IgD-negative memory B cell (primary cell): ENCODE measurements at regions not wholly inside any gene's neighbourhood (a gene's known extent, or its start where the extent isn't known, plus 50 kb on each side); places are given as distances from the start of the nearest gene placed in this dataset.
"Not testable (repeated sequence)": the region's sequence is repeated elsewhere in the genome, so short reads cannot be mapped to it uniquely, and the experiment has no call there.

Source experiments
- H3K27ac Mint-ChIP-seq, 3 donors: one replicate each; pipeline ENCODE4 v1.8.0; 2020 to 2022; ENCODE audit warnings: mild to moderate bottlenecking in 3 of 3, mixed read lengths in 3 of 3, moderate library complexity in 1 of 3
- H3K27me3 Mint-ChIP-seq: one replicate; pipeline ENCODE4 v1.8.0; 2021; ENCODE audit warnings: mixed read lengths
- H3K36me3 Mint-ChIP-seq: one replicate; pipeline ENCODE4 v1.8.0; 2020; ENCODE audit warnings: mild to moderate bottlenecking, mixed read lengths
- H3K4me1 Mint-ChIP-seq, 3 donors: one replicate each; pipeline ENCODE4 v1.8.0; 2020 to 2022; ENCODE audit warnings: mixed read lengths in 3 of 3, mild to moderate bottlenecking in 1 of 3
- H3K4me3 Mint-ChIP-seq, 4 donors: one replicate each; pipeline ENCODE4 v1.8.0; 2020 to 2022; ENCODE audit warnings: mild to moderate bottlenecking in 4 of 4, mixed read lengths in 4 of 4, moderate library complexity in 3 of 4
- H3K9me3 Mint-ChIP-seq, 3 donors: one replicate each; pipeline ENCODE4 v1.8.0; 2020 to 2021; ENCODE audit warnings: mixed read lengths in 3 of 3, mild to moderate bottlenecking in 1 of 3

DNA sequence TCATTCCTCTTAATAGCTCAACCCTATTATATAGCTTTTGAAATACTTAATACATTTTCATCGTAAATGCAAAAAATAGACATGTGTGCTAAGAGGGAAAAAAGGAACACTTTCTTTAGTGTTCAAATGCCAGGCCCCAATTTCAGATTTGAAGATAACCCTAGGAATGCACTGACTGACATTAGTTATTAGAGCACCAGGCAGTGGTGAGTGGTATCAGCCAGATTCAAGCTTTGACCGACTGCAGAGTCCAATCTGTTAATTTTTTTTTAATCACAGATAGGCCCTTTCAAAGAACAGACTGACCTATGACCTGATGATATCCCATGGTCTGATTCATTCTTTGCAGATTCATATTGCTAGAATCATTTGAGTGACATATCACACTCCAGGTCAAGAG is 874.2 kb upstream of the CHORDC1 start:
- Mint-ChIP-seq H3K4me1 (no peaks in the 10 kb centered on the region), H3K27ac (no peak overlapping the region), H3K4me3 (no peak overlapping the region), H3K9me3 (peaks cover 0 to 4% (median 4%) of the 10 kb centered on the region in 3 donors), H3K36me3 (no peaks in the 10 kb centered on the region), H3K27me3 (no peaks in the 10 kb centered on the region)

DNA sequence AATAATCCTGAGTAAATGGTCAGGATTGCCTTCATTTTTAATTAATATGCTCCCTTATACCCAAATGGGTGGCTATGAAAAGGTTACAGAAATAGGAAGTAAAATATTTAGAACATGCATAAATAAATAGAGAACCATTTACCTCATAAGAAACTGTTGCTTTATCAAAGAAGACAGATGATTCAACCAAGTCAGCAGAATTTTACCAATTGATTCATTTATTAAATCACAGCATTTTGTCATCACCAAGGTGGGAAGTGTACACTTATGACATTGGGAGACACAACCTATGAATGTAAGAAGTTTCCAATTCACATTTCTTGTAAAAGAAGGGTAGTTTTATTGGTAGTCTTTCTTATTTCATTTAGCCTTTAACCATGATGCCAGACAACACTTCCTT is 870.3 kb upstream of the CHORDC1 start:
- Mint-ChIP-seq H3K27me3 (no peaks in the 10 kb centered on the region), H3K4me3 (no peak overlapping the region), H3K36me3 (no peaks in the 10 kb centered on the region), H3K4me1 (no peaks in the 10 kb centered on the region), H3K27ac (no peak overlapping the region), H3K9me3 (peaks cover 1 to 4% (median 4%) of the 10 kb centered on the region in 3 donors)

DNA sequence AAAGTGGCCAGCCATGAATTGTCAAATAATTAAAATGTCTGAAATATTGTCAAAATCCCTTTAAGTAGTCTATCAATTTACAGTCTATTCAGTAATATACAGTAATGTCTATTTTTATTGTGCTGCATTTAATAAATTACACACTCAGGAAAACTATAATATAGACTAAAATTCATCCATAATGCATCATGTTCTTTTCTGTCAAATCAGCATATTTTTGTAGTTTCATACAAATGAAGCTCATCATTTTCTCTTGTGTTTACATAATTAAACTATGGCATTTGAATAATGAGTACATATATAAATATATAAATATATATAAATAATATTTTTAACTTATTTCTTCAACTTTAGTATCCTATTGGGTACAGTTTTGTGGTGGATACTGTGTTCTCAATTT is 868.7 kb upstream of the CHORDC1 start:
- Mint-ChIP-seq H3K4me3 (no peak overlapping the region), H3K27me3 (no peaks in the 10 kb centered on the region), H3K36me3 (no peaks in the 10 kb centered on the region), H3K4me1 (no peaks in the 10 kb centered on the region), H3K9me3 (peaks cover 0 to 3% (median 1%) of the 10 kb centered on the region in 3 donors), H3K27ac (no peak overlapping the region)

DNA sequence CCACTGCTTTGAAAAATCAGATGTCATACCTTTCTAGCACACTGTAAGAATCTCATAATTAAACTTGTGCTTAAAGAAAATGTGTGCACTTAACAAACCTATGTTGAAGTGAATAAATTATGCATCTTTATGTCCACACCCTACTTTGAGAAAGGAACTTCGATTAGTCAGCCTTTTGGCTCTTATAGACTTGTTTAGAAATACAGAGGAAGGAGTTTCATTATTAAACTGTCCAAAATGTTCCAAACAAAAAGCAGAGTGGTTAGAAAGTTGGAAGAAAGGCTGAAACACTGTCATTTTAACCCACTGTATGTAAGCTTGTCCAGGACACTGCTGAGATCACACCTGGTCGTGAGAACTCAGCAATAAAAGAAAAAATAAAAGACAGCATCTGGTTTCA is 863.2 kb upstream of the CHORDC1 start:
- H3K9me3 Mint-ChIP-seq: peaks cover 0 to 3% (median 1%) of the 10 kb centered on the region in 3 donors
- H3K36me3 Mint-ChIP-seq: no peaks in the 10 kb centered on the region
- H3K4me3 Mint-ChIP-seq: no peak overlapping the region
- no peaks in the 10 kb centered on the region for H3K27me3 Mint-ChIP-seq
- H3K27ac Mint-ChIP-seq: no peak overlapping the region
- no peaks in the 10 kb centered on the region for H3K4me1 Mint-ChIP-seq

DNA sequence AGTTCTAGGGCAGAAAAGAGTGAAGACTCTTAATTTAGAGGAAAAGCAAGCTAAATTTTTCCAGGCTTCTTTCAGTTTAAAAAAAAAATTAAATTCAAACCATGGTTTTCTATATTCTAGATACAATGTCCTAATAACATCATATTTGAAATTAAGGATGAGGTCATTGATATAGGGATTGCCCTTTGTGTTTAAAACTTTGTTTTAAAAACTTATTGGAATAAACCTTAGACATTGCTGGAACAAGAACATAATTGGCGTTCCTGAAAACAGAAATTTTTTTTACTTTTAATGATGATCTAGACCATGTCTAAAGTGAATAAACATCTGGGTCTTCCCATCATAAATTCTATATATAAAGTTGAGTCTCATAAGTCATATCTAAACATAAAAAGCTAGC is 859.4 kb upstream of the CHORDC1 start:
- H3K4me1 Mint-ChIP-seq: no peaks in the 10 kb centered on the region
- H3K9me3 Mint-ChIP-seq: peaks cover 0 to 4% (median 1%) of the 10 kb centered on the region in 3 donors
- peaks cover 2% of the 10 kb centered on the region for H3K36me3 Mint-ChIP-seq

DNA sequence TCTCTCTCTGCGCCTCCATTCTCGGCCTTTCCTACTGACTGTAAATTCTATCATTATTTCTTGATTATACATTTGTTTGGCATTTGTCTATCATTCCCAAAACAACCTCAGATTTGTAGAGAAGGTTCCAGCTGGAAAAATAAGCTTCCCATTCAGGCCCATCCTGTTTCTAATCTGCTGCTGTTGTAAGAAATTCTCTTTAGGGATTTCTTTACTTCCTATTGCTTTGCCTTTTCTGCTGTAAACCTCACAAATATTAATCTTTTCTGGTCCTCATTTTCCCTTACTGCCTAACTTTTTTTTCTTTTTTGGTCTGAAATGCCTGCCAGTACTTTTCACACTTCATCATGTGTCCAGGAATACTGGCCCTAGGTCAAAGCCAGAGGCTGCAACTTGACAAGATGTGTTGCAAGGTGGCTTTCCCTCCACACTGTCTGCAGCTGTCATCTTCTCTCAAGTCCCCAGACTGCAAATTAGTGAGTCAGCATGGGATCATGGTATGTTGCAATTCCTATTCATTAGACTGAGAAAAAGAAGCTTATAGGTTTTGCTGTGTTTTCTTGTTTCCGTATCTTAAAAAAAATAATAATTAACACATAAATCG is 858.7 kb upstream of the CHORDC1 start:
- Mint-ChIP-seq H3K27ac (no peak overlapping the region), H3K4me3 (no peak overlapping the region), H3K4me1 (no peaks in the 10 kb centered on the region), H3K36me3 (peaks cover 2% of the 10 kb centered on the region), H3K27me3 (no peaks in the 10 kb centered on the region), H3K9me3 (peaks cover 0 to 4% (median 1%) of the 10 kb centered on the region in 3 donors)

More for the DNA sequence above, 859.4 kb upstream of the CHORDC1 start:
- Mint-ChIP-seq H3K4me3 (no peak overlapping the region), H3K27ac (no peak overlapping the region), H3K27me3 (no peaks in the 10 kb centered on the region)

DNA sequence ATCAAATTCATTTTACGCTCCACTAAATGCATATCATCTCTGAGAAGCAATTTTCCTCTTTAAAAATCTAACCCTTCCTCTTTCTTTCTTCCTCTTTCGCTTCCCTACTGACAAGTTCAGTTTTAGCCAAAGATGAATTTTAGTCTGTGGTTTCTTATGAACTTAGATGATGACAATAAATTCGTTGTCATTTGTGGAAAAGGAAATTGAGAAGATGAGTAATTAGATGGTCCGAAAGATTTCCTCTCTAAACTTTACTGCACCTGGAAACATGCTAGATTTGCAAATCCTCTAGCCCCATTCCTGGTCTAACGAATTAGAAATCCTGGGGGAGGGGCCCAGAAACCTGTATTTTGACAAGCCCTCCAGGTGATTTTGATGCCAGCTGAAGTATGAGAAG is 855.4 kb upstream of the CHORDC1 start:
- no peak overlapping the region for H3K4me3 Mint-ChIP-seq
- H3K27ac Mint-ChIP-seq: no peak overlapping the region
- no peaks in the 10 kb centered on the region for H3K27me3 Mint-ChIP-seq
- no peaks in the 10 kb centered on the region for H3K4me1 Mint-ChIP-seq
- peaks cover 2% of the 10 kb centered on the region for H3K36me3 Mint-ChIP-seq
- peaks cover 0 to 7% (median 1%) of the 10 kb centered on the region in 3 donors for H3K9me3 Mint-ChIP-seq

DNA sequence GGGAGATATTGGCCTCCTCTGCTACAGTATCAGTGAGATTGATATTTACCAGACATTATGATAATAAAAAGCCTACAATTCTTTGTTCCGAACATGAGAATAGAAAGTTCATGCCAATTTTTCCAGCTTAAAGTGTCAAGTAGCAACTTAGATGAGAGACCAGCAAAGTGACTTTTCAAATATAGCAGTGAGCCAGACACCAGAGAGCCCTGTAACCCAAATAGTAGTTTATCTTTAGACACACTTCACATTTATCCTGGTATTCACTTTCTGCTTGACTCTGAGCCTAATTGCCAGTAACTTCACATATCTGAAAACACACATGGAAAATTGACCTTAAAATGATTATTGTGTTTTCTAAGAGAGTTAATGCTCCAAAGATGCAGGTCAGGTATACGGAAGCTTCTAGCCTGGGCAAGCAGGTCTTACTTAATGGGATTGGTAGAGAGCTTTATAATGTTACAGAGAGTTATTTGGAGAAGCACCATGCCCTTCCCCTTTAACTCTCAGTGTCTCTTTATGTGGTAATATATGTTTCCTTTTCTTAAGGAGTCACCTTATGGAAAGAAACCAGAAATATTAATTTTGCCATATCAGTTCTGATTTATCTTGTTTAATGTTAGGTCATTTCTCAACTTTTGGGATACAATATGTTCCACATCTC is 852.3 kb upstream of the CHORDC1 start:
- Mint-ChIP-seq H3K9me3 (peaks cover 0 to 12% (median 0%) of the 10 kb centered on the region in 3 donors), H3K4me1 (no peaks in the 10 kb centered on the region), H3K27me3 (no peaks in the 10 kb centered on the region), H3K27ac (no peak overlapping the region), H3K4me3 (no peak overlapping the region), H3K36me3 (peaks cover 2% of the 10 kb centered on the region)

DNA sequence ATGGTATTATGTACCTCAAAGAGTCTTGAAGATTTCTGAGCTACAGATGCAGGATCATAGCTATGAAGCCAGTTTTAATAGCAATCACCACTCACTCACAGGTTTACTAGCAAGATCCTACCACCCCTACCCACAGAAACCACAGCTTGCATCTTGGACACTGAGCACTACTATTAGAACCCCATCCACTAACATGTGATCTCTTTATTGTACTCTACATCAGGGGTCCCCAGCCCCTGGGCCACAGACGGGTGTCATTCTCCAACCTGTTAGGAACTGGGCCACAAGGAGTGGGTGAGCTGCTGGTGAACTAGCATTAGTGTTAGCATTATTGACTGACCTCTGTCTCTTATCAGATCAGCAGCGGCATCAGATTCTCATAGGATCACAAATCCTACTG is 844.8 kb upstream of the CHORDC1 start:
- Mint-ChIP-seq H3K27ac (no peak overlapping the region), H3K36me3 (no peaks in the 10 kb centered on the region), H3K4me1 (no peaks in the 10 kb centered on the region), H3K4me3 (no peak overlapping the region), H3K9me3 (peaks cover 3 to 9% (median 4%) of the 10 kb centered on the region in 3 donors), H3K27me3 (no peaks in the 10 kb centered on the region)

DNA sequence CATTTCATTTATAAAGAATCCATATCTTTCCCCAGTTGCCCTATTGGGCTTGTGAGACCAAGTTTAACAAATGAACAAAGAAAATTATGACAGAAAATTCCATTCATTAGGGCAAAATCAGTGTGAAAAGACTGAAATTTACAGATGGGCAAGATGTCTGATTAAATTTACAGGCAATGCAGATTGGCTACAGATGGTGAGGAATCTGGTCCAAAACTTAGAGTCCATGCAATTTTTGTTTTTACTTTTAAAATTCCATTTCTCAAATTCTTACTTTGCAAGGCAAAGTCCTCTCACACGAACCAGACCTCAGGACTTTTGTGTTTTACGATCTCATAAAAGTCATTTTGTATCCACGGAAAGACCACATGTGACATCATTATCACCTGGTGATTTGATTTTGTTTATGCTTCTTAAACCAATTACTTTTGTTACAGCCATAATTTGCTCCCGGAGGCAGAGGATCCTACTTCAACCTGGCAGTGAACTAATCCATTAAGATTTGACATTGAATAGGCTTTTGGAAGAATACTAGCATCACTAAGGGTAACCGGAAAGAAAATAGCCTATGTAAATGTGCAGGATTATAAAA is 843.7 kb upstream of the CHORDC1 start:
- Mint-ChIP-seq H3K9me3 (peaks cover 3 to 4% (median 4%) of the 10 kb centered on the region in 3 donors), H3K27ac (no peak overlapping the region), H3K4me1 (no peaks in the 10 kb centered on the region), H3K4me3 (no peak overlapping the region), H3K36me3 (no peaks in the 10 kb centered on the region), H3K27me3 (no peaks in the 10 kb centered on the region)

DNA sequence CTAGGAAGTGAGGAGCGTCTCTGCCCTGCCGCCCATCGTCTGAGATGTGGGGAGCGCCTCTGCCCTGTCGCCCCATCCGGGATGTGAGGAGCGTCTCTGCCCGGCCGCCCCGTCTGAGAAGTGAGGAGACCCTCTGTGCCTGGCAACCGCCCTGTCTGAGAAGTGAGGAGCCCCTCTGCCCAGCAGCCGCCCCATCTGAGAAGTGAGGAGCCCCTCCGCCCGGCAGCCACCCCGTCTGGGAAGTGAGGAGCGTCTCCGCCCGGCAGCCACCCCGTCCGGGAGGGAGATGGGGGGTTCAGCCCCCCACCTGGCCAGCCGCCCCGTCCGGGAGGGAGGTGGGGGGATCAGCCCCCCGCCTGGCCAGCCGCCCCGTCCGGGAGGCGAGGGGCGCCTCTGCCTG is 840.5 kb upstream of the CHORDC1 start:
- peaks cover 0 to 11% (median 8%) of the 10 kb centered on the region in 3 donors for H3K9me3 Mint-ChIP-seq
- H3K36me3 Mint-ChIP-seq, H3K27ac Mint-ChIP-seq, H3K4me1 Mint-ChIP-seq, H3K27me3 Mint-ChIP-seq, H3K4me3 Mint-ChIP-seq: not testable (repeated sequence)

DNA sequence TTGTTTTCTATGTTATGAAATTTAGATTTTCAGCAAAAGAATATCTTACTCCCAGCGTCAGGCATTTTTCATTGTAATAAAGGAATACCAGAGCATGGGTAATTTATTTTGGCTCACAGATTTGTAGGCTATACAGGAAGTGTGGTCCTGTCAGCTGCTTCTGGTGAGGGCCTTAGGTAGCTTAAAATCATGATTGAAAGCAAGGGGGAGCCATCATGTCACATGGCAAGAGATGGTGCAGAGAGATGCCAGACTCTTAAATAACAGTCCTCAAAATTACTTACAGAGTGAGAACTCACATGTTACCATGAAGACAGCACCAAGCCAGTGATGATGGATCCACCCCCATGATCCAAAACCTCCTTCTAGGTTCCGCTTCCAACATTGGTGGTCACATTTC is 825.0 kb upstream of the CHORDC1 start:
- Mint-ChIP-seq H3K4me1 (no peaks in the 10 kb centered on the region), H3K36me3 (no peaks in the 10 kb centered on the region), H3K9me3 (peaks cover 0 to 7% (median 0%) of the 10 kb centered on the region in 3 donors)

DNA sequence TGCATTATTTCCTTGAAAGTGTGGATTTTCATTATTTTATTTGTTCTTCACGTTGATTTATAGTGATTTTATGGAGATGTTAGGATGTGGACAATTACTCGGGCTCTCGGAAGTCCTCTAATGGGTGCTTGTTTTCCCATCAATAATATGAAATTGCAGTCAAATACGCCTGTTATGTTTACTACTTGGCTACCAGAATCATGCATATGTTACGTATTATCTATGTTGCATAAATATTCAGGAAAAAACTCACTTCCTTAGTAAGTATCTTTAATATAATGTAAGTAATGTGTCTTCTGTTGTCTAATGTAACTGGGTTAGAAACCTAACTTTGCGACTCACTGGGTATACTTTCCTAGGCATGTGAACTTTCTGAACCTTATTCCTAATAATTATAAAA is 823.4 kb upstream of the CHORDC1 start:
- H3K9me3 Mint-ChIP-seq: peaks cover 0 to 7% (median 0%) of the 10 kb centered on the region in 3 donors
- H3K4me3 Mint-ChIP-seq: no peak overlapping the region
- H3K4me1 Mint-ChIP-seq: no peaks in the 10 kb centered on the region
- H3K36me3 Mint-ChIP-seq: no peaks in the 10 kb centered on the region
- no peaks in the 10 kb centered on the region for H3K27me3 Mint-ChIP-seq
- no peak overlapping the region for H3K27ac Mint-ChIP-seq

More for the DNA sequence above, 825.0 kb upstream of the CHORDC1 start:
- Mint-ChIP-seq H3K4me3 (no peak overlapping the region), H3K27me3 (no peaks in the 10 kb centered on the region), H3K27ac (no peak overlapping the region)

DNA sequence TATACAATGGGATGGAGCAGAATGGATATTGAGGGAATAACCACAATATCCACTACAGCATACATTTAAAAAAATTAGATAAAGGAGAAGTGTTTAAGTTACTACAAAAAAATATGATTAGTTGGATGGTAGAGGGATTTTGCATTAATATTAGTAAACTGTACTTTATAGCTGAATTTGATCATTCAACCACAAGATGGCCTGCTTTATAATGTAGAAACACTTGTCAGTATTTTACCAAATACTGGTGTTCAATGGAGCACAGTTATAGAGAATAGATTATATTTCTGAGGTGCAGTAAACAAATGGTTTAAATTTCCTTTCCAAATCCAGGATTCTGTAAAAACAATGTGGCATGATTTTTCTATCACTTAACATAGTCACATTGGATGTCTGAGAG is 818.8 kb upstream of the CHORDC1 start:
- Mint-ChIP-seq H3K9me3 (peaks cover 2 to 10% (median 2%) of the 10 kb centered on the region in 3 donors), H3K4me1 (no peaks in the 10 kb centered on the region), H3K4me3 (no peak overlapping the region), H3K27ac (no peak overlapping the region), H3K27me3 (no peaks in the 10 kb centered on the region), H3K36me3 (no peaks in the 10 kb centered on the region)

DNA sequence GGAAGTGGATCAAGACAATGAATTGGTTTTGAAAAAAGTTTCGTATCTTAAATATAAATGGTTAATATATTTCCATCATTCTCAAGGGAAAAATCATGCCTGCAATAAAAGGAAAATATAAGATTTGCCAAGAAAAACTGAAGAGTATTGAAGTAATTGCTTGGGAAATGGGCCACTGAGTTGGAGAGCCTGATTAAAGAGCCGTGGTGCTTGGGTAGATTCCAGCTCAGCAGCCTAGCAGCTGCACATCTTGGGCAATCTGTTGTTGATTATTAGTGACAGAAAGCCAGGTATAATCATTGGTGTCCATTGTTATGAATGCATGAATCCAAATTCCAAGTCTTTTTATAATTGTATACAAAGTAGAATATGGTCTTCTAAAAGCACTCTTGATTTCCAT is 800.9 kb upstream of the CHORDC1 start:
- Mint-ChIP-seq H3K4me3 (no peak overlapping the region), H3K27ac (no peak overlapping the region), H3K36me3 (no peaks in the 10 kb centered on the region), H3K4me1 (no peaks in the 10 kb centered on the region), H3K27me3 (no peaks in the 10 kb centered on the region), H3K9me3 (peaks cover 2 to 4% (median 3%) of the 10 kb centered on the region in 3 donors)

DNA sequence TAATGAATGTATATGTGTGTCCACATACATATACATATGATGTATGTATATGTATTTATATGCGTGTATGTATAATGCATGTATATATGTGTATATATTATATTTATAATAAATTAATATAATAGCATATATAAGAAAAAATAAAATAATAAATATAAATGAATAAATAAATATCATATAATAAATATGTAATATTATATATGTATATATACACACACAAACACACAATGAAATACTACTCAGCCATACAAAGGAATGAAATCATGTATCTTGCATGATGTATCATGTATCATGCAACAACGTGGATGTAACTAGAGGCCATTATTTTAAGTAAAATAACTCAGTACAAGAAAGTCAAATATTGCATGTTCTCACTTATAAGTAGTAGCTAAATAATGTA is 788.7 kb upstream of the CHORDC1 start:
- Mint-ChIP-seq H3K36me3 (no peaks in the 10 kb centered on the region), H3K27me3 (no peaks in the 10 kb centered on the region), H3K9me3 (peaks cover 1 to 7% (median 5%) of the 10 kb centered on the region in 3 donors), H3K27ac (no peak overlapping the region), H3K4me3 (no peak overlapping the region), H3K4me1 (no peaks in the 10 kb centered on the region)
